ENCODE measurements at regions not wholly inside any gene's neighbourhood (a gene's known extent, or its start where the extent isn't known, plus 50 kb on each side); places are given as distances from the start of the nearest gene placed in this dataset.

DNA sequence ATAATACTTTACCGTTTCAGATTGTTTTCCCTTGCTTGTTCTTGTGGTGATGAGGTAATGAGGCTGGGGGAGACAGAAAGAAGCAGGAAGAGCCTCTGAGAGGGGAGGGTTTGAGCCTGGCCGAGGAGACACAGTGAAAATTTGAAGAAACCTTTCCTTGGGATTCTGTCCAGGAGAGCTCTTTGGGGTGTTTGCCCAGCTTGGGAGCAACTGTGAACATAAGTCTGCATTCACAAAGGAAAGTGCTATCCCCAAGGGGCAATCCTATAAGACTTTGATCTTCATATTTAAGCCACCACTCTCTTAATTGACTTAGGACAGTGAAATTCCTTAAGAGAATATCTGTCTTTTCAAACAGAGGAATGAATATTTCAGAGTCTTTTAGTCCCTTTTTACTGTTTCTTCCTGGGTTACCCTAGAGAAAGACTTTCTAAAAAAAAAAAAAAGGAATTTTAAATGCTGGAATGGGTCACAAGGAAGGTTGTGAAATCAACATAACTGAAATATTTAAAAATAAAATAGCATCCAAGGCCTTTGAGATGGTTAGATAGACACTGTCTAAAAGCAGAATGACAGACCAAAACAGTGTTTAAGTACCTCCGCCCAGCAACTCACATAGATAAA lies 52.5 kb upstream of the STAM2 start:
- DNase-seq (ENCODE audit: low read depth): no peak

- no peak for DNase-seq (ENCODE audit: low read depth)
These were observed 55.9 kb upstream of the STAM2 start for GRCh38 chr2:152231446-152231845.

GRCh38 chr2:152234277-152234676 lies 58.7 kb upstream of the STAM2 start:
- DNase-seq (ENCODE audit: low read depth): no peak

DNA sequence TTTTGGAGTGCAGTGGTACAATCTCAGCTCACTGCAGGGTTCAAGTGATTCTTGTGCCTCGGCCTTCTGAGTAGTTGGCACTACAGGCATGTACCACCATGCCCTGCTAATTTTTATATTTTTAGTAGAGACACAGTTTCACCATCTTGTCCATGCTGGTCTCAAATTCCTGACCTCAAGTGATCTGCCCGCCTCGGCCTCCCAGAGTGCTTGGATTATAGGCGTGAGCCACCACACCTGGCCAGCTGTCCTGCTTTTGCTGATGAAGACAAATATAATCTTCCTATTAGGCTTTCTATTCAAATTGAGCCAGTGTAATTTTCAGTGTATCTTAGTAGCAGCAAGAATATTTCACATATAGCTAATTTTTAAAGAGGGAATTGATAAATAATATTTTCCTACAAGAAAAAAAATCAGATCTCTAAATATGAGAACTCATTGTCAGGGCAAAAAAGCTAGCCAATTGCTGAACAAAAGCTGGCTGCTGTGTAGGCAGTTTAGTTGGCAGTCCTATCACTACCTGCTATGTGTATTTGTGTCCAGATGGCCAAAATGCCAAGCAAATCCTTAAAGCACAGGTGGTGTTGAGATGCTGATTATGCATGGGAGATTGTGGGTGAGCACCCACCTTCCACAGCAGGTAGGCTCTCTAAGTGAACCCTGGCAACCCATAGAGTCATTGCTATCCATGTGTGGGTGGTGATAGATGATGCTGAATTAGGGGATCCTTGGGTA lies 60.8 kb upstream of the STAM2 start:
- DNase-seq (ENCODE audit: low read depth): no peak

GRCh38 chr2:152238016-152238415 lies 62.5 kb upstream of the STAM2 start:
- DNase-seq (ENCODE audit: low read depth): no peak

GRCh38 chr2:152240559-152241231 lies 65.1 kb upstream of the STAM2 start:
- peak; percentile 96 for DNase-seq (ENCODE audit: low read depth)

DNA sequence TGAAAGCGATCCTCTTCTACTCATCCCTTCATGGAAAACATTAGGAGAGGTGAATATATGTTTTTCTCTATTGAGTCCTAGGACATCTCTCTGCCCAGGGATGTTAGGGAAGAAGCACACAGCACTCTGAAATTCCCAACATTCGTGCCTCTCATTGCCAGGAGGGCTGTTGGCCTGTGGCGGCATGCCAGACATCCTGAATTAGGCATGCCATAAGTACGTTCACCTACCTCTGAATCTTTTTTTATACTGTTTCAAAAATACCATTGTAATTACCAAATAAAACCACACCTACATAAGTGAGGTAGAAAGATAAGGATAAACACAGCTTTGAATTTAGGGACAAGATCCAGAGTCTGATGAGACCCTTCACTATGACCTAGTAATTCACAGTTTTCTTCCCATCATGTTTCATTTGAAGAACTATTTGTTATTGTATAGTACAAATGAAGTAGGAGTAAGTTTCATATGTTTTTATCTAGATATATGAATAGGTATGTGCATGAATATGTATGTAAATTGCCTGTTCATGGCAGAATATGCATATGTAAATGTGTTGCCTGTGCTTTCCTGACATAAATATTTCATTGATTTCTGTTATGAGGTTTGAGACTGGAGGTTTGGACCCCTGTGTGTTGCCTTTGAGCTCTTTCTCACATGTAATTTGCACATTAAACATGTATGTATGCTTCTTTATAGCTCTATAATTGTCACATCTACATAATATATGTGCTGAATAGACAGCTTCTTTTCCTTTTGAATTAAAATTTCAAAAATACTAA lies 66.6 kb upstream of the STAM2 start:
- DNase-seq (ENCODE audit: low read depth): peak; percentile 53

GRCh38 chr2:152242787-152243472 lies 67.4 kb upstream of the STAM2 start:
- DNase-seq (ENCODE audit: low read depth): no peak

DNA sequence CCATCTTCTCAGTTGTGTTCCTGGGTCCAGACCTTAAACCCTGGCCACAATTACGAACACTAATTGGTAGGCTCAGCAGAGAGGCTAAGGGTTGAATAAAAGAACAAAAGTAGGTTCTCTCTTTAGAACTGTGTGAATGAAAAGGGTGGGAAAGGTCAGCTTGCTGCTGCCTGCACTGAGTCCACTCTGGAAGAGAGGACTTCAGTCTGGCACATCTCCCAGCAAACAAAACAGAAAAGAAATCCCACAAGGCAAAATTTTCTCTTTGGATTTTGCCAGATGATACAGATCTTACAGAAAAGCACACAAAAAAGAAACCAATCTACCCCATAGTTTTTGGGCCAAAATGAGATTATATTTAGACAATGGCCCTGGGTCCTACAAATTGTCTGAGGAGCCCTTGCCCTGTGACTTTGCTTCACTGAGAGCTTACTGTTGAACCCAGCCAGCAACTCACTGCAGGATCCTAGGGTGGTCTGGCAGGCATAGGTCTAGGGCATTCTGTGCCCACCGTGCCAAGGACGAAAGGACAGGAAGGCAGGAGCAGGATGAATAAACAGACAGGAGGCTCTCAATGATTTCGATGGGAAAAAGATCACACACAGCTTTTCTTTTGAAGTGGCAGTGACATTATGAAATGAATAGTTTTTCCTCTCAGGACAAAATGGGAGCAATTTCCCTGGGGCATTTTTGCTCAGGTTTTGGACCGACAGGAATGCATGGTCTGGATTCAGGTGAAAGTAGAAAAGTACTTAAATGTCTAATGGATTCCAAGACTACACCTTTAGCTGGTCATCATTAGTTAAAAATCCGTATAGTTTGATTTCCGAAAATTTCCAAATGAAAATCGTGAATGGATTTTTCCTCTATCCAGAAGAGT lies 68.4 kb upstream of the STAM2 start:
- DNase-seq (ENCODE audit: low read depth): peak; percentile 16

- DNase-seq (ENCODE audit: low read depth): no peak
These were observed 70.1 kb upstream of the STAM2 start for GRCh38 chr2:152245653-152246052.

- DNase-seq (ENCODE audit: low read depth): no peak
These were observed 71.2 kb upstream of the STAM2 start for GRCh38 chr2:152246686-152247336.

- peak; percentile 75 for DNase-seq (ENCODE audit: low read depth)
These were observed 71.8 kb upstream of the STAM2 start for GRCh38 chr2:152247337-152247695.

- no peak for DNase-seq (ENCODE audit: low read depth)
These were observed 75.0 kb upstream of the STAM2 start for GRCh38 chr2:152250421-152251100.

- DNase-seq (ENCODE audit: low read depth): no peak
These were observed 75.6 kb upstream of the STAM2 start for GRCh38 chr2:152251211-152251610.

DNA sequence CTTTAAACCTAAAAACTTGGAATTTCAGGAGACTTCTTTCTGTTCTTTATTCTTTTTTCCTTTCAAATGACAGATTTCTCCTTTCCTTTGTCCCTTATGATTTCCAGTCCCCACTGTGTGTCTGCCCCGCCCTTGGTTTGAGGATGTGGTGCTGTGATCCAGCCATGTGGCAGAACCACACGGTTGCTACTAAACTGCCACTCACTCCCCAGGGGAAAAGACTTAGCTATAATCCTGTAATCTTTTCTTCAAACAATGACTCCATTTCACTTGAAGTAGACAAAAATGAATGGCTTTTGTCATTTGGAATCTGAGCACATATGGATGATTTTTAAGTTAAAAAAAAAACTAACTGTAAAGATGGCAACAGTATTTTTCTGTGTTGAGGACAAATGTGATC lies 76.2 kb upstream of the STAM2 start:
- DNase-seq (ENCODE audit: low read depth): no peak

DNA sequence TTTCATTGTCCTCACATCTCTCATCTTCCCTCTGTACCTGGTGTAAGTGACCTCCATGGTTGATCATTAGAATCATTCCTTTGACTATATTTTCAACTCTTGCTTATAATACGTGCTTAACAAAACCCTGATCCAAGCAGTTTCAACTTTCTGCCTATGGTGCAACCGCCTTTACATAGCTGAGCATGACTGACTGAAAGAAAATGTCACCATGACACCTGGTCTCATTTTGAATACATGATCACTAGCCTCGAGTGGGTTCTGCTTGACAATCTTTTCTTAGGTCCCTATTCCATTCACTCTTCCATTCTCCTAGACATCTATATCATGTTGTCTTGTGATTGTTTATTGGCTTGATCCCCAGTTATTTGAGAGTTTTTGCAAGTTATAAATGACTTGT lies 78.9 kb upstream of the STAM2 start:
- DNase-seq (ENCODE audit: low read depth): no peak

DNA sequence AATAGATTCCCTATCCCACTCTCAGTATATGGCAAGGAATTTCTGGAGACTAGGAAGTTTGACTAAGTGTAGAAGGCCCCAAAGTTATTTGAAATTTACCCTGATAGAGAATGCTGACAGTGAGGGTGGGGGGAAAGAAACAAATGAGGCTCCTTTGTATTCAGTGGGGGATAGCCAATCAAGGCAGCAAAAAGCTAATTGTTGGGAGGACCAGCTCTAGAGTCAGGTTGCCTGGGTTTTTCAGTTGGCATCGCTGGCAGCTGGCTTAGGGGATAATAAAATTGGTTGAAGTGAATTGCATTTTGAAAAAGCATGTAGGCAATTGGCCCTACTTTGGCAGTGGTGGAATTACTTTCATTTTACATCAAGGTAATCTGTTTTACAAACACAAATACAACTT lies 79.4 kb upstream of the STAM2 start:
- no peak for DNase-seq (ENCODE audit: low read depth)

DNA sequence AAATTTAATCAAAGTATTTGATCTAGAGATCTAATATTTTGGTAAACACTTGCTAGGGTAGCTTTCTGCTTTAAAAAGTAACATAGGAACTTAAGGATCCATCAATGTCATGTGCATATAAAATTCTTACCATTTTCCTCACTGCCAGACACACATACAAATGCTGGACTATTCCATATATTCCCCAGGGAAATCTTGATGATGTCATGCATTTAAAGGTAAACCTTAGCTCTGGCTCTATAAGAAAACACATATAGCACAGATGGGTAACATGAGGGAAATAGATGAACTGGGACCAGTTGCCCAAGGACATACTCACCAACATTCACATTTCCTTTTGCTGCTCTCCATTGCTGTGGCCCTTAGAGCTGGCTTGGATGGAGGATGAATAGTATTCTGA lies 79.1 kb upstream of the FMNL2 start:
- DNase-seq (ENCODE audit: low read depth): no peak

GRCh38 chr2:152260939-152261338 lies 74.0 kb upstream of the FMNL2 start:
- DNase-seq (ENCODE audit: low read depth): no peak

DNA sequence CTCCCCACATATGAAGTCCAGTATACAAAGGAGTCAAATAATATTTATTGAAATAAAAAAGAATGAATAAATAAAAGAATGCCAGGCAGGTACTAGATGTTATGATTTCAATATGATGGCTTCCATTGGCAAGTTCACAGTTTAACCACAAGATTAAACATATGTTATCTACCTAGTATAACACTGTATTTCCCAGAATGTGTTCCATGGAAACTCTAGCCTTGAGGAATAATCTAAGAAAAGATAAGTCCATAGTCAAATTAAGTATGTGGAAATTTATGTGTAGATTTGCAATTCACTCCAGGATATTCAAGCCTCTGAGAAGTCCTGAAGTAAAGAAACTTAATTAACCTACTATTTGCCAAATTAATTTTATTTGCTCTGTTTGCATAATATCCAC lies 71.1 kb upstream of the FMNL2 start:
- DNase-seq (ENCODE audit: low read depth): no peak

All from RPMI7951 (cell line).